ENCODE measurements at regions not wholly inside any gene's neighbourhood (a gene's known extent, or its start where the extent isn't known, plus 50 kb on each side); places are given as distances from the start of the nearest gene placed in this dataset.

- TF ChIP-seq EZH2 (IDR thresholded peaks at IDR 0.05; ENCODE audit: borderline replicate concordance, low read length) (no peak), CTCF (IDR thresholded peaks at IDR 0.05; ENCODE audit: low read length) (no peak)
These were observed 160.1 kb downstream of the DMAC1 start for GRCh38 chr9:7639471-7639870.
